Thyroid gland (tissue), 4 donors: ENCODE measurements at regions not wholly inside any gene's neighbourhood (a gene's known extent, or its start where the extent isn't known, plus 50 kb on each side); places are given as distances from the start of the nearest gene placed in this dataset.

Source experiments
- DNase-seq, 2 donors: peaks; one replicate each; pipeline ENCODE4 v3.0.0-alpha.2; 2019
- H3K27ac ChIP-seq, 3 donors: fragments of 200-600 bp; sonication (generic); 1 replicate in 2 of 3; 2 replicates in 1 of 3; pipeline ENCODE4 v1.5.1; 2016 to 2019; ENCODE audit warnings: mild to moderate bottlenecking in 1 of 3, moderate library complexity in 1 of 3
- H3K27me3 ChIP-seq: fragments of 200-600 bp; sonication (generic); one replicate; pipeline ENCODE4 v1.5.1; 2019
- H3K36me3 ChIP-seq, 2 donors: fragments of 200-600 bp; sonication (generic); one replicate each; pipeline ENCODE4 v1.5.1; 2016 to 2019
- H3K4me1 ChIP-seq, 2 donors: fragments of 200-600 bp; sonication (generic); one replicate each; pipeline ENCODE4 v1.5.1; 2017 to 2019
- H3K4me3 ChIP-seq, 3 donors: fragments of 200-600 bp; sonication (generic); replicated peaks in 1 of 3; 1 replicate in 2 of 3; 2 replicates in 1 of 3; pipeline ENCODE4 v1.5.1; 2016; ENCODE audit warnings: mild to moderate bottlenecking in 1 of 3
- H3K9me3 ChIP-seq: fragments of 200-600 bp; sonication (generic); one replicate; pipeline ENCODE4 v1.5.1; 2017
- CTCF ChIP-seq, 6 experiments: fragments of 200-600 bp in 3 of 6; fragments of 450-650 bp in 3 of 6; sonication (generic) in 3 of 6; IDR thresholded peaks; one replicate each; pipeline ENCODE4 v1.5.1; 2016 to 2019; ENCODE audit warnings: antibody characterized with exemption in 6 of 6, mild to moderate bottlenecking in 2 of 6, inconsistent platforms in 1 of 6, moderate library complexity in 1 of 6
- POLR2A ChIP-seq, 2 donors: fragments of 450-650 bp; IDR thresholded peaks; one replicate each; pipeline ENCODE4 v1.6.1; 2017; ENCODE audit warnings: antibody characterized with exemption in 2 of 2, mild to moderate bottlenecking in 2 of 2, moderate library complexity in 1 of 2
- WGBS, 2 donors: methylation state at CpG; one replicate each; pipeline ENCODE4 v1.1.5; 2017; 5-methylcytosine and 5-hydroxymethylcytosine counted together
- intact Hi-C: fragments of 100-400 bp; cut with DNase I; formaldehyde crosslinking; loops from one replicate; pipeline ENCODE4 v1.15.1; 2023

- WGBS, 2 donors: 100% methylated on average over 1 of the region's 1 CpG
- Histone ChIP-seq H3K4me3 (no peak overlapping the region), H3K4me1 (no peaks in the 10 kb centered on the region), H3K27me3 (no peaks in the 10 kb centered on the region), H3K9me3 (no peaks in the 10 kb centered on the region), H3K27ac (no peak overlapping the region), H3K36me3 (no peaks in the 10 kb centered on the region)
- intact Hi-C loops: no loop called here
- no peak for DNase-seq
- no peak for TF ChIP-seq CTCF (IDR thresholded peaks at IDR 0.05)
- TF ChIP-seq POLR2A (IDR thresholded peaks at IDR 0.05): no peak
Observed at GRCh38 chr6:22126910-22127309, 169.9 kb downstream of the PRL start.

GRCh38 chr6:22129751-22130150, 167.1 kb downstream of the PRL start:
- TF ChIP-seq CTCF (IDR thresholded peaks at IDR 0.05) (no peak), POLR2A (IDR thresholded peaks at IDR 0.05) (no peak)
- no peak for DNase-seq
- Histone ChIP-seq H3K27me3 (no peaks in the 10 kb centered on the region), H3K36me3 (no peaks in the 10 kb centered on the region), H3K9me3 (no peaks in the 10 kb centered on the region), H3K27ac (no peak overlapping the region), H3K4me3 (no peak overlapping the region), H3K4me1 (no peaks in the 10 kb centered on the region)
- WGBS, 2 donors: 96 to 97% methylated on average over 3 of the region's 3 CpGs
- intact Hi-C loops: no loop called here

- no peak overlapping the region for H3K4me3 ChIP-seq
- H3K27ac ChIP-seq: no peak overlapping the region
- H3K36me3 ChIP-seq: no peaks in the 10 kb centered on the region
- DNase-seq: no peak
- H3K9me3 ChIP-seq: no peaks in the 10 kb centered on the region
- H3K27me3 ChIP-seq: no peaks in the 10 kb centered on the region
- no peaks in the 10 kb centered on the region for H3K4me1 ChIP-seq
- TF ChIP-seq CTCF (IDR thresholded peaks at IDR 0.05) (no peak), POLR2A (IDR thresholded peaks at IDR 0.05) (no peak)
- 85 to 94% methylated on average over 2 of the region's 2 CpGs for WGBS, 2 donors
- intact Hi-C loops: no loop called here
Observed at GRCh38 chr6:22132656-22133055, 164.2 kb downstream of the PRL start.

GRCh38 chr6:22133357-22133756, 163.5 kb downstream of the PRL start:
- WGBS, 2 donors: 95 to 99% methylated on average over 4 of the region's 4 CpGs
- no peak overlapping the region for H3K4me3 ChIP-seq
- H3K27me3 ChIP-seq: no peaks in the 10 kb centered on the region
- H3K36me3 ChIP-seq: no peaks in the 10 kb centered on the region
- intact Hi-C loops: no loop called here
- DNase-seq: no peak
- no peaks in the 10 kb centered on the region for H3K9me3 ChIP-seq
- TF ChIP-seq CTCF (IDR thresholded peaks at IDR 0.05) (no peak), POLR2A (IDR thresholded peaks at IDR 0.05) (no peak)
- no peaks in the 10 kb centered on the region for H3K4me1 ChIP-seq
- no peak overlapping the region for H3K27ac ChIP-seq

GRCh38 chr6:22134308-22134707, 162.5 kb downstream of the PRL start:
- TF ChIP-seq CTCF (IDR thresholded peaks at IDR 0.05) (no peak), POLR2A (IDR thresholded peaks at IDR 0.05) (no peak)

More at GRCh38 chr6:22134308-22134707, 162.5 kb downstream of the PRL start:
- Histone ChIP-seq H3K27me3 (no peaks in the 10 kb centered on the region), H3K27ac (no peak overlapping the region), H3K4me3 (no peak overlapping the region), H3K4me1 (no peaks in the 10 kb centered on the region), H3K36me3 (no peaks in the 10 kb centered on the region), H3K9me3 (no peaks in the 10 kb centered on the region)
- 88 to 91% methylated on average over 3 of the region's 3 CpGs for WGBS, 2 donors
- intact Hi-C loops: no loop called here
- DNase-seq: no peak
